ENCODE measurements at regions not wholly inside any gene's neighbourhood (a gene's known extent, or its start where the extent isn't known, plus 50 kb on each side); places are given as distances from the start of the nearest gene placed in this dataset.
"Not testable (repeated sequence)": the region's sequence is repeated elsewhere in the genome, so short reads cannot be mapped to it uniquely, and the experiment has no call there.

GRCh38 chr11:103736315-103737036, 300.0 kb upstream of the DDI1 start:
- DNase-seq: no peak

DNA sequence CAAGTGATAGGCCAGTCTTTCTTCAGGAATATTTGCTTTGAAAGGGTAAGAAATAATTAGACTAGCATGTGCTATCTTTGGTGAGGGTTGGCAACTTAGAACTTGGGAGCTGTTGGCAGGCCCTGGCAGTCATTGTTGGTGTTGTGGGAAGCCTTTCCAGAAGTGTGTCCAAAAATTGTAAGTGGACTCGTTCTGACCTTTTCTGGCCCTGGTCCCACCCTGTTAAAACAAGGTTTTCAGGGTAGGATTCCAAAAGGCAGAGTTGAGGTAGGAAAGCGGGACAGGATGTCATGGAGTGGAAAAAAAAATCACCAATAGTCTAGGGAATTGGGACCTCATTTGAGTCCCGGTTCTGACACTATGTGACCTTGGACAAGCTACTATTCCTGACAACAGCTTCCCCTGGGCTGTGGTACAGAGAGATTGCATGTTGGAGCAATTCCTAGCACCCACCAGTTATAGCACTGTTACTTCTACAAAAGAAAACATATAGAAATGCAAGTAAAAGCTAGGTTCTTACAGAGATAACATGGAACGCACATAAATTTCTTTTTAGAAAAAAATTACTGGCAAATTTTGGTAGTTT, 299.3 kb upstream of the DDI1 start:
- no peak for DNase-seq

- no peak for DNase-seq
These were observed 298.7 kb upstream of the DDI1 start for GRCh38 chr11:103737747-103738146.

DNA sequence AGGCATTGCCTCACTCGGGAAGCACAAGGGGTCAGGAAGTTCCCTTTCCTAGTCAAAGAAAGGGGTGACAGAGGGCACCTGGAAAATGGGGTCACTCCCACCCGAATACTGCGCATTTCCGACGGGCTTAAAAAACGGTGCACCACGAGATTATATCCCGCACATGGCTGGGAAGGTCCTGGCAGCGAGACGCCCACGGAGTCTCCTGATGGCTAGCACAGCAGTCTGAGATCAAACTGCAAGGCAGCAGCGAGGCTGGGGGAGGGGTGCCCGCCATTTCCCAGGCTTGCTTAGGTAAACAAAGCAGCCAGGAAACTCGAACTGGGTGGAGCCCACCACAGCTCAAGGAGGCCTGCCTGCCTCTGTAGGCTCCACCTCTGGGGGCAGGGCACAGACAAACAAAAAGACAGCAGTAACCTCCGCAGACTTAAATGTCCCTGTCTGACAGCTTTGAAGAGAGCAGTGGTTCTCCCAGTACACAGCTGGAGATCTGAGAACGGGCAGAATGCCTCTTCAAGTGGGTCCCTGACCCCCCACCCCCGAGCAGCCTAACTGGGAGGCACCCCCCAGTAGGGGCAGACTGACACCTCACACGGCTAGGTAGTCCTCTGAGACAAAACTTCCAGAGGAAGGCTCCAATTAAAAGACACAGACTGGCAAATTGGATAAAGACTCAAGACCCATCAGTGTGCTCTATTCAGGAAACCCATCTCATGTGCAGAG, 297.2 kb upstream of the DDI1 start:
- DNase-seq: not testable (repeated sequence)

DNA sequence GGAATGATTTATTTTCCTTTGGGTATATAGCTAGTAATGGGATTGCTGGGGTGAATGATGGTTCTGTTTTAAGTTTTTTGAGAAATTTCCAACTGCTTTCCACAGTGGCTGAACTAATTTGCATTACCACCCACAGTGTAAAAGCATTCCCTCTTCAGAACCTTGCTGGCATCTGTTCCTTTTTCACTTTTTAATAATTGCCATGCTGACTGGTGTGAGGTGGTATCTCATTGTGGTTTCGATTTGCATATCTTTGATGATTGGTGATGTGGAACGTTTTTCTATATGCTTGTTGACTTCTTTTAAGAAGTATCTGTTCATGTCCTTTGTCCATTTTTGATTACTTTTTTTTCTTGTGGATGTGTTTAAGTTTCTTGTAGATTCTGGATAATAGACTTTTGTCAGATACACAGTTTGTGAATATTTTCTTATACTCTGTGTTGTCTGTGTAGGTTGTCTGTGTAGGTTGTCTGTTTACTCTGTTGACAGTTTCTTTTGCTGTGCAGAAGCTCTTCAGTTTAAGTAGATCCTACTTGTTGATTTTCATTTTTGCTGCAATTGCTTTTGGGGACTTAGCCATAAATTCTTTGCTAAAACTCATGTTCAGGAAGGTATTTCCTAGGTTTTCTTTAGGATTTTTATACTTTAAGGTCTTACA, 291.8 kb upstream of the DDI1 start:
- DNase-seq: no peak

- no peak for DNase-seq
These were observed 287.3 kb upstream of the DDI1 start for GRCh38 chr11:103749158-103749557.

- DNase-seq: no peak
These were observed 267.6 kb upstream of the DDI1 start for GRCh38 chr11:103768816-103769215.

DNA sequence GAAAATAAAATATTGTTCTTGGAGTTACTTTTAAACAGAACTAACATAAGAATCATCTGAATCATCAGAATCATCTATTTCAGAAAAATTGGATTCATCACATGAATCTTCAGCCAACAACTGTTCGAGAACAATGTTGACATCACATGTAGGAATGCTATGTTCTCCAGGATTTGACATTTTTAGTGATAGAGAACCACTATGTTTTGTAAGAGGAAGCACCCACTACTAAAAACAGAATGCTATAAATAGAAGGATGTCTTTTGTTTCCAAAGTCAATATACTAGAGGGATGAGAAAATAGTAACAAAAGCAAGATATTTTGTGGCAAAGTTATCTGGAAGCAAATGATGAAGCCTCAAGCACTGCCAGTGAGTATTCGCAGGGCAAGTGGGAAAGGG, 263.4 kb upstream of the DDI1 start:
- no peak for DNase-seq

- no peak for DNase-seq
These were observed 262.9 kb upstream of the DDI1 start for GRCh38 chr11:103773537-103773936.

- no peak for DNase-seq
These were observed 257.4 kb upstream of the DDI1 start for GRCh38 chr11:103779054-103779453.

DNA sequence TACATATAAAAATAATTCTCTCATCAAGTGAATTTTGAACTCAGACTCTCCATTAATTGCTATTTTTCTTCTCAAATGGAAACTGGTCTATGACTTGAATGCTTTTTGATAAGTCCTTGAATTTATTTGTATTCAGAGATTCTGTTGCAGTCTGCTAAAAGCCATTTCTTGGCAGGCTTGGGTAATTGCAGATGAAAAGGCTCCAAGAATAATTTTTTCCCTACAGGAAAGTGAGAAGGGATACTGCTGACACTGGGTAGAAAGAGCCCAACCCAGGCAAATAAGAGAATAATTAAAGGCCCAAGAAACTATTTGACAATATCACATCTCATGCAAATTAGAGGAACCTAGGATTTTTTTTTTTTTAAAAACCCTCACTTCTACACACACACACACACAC, 246.5 kb upstream of the DDI1 start:
- DNase-seq: no peak

DNA sequence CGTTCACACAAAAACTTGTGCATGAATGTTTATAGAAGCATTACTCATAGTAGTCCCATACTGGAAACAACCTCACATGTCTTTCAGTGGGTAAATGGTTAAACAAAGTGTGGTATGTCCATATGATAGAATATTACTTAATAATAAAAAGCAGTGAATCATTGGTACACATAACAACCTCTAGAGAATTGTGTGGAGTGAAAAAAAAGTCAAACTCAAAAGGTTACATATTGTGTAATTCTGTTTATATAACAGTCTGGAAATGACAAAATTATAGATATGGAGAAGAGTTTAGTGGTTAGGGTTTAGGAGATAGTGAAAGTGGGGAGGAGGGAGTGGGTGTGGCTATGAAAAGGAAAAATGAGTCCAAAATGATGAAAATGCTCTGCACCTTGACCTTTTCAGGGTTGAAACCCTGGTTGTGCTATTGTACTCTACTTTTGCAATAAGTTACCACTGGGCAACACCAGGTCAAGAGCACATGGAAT, 243.4 kb upstream of the DDI1 start:
- no peak for DNase-seq

DNA sequence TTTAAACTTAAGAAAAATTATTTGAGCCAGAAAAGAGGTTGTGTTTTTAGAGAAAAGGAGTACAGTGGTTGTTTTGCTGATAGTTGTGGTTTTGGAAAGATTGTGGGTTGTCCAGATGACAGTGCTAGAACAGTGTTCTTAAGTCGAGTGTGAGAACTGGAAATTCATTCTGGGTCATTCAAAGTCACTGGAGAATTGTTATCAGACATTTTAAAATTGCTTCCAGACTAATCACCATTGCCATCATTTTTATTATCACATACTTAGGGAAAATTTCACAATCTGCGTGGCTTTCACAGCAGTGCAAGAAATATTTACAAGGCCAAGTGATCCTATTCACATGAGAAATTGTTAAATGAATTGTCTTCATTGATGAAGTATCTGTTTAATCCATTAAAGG, 242.2 kb upstream of the DDI1 start:
- no peak for DNase-seq

GRCh38 chr11:103798026-103798425, 238.4 kb upstream of the DDI1 start:
- no peak for DNase-seq

- DNase-seq: no peak
These were observed 238.0 kb upstream of the DDI1 start for GRCh38 chr11:103798446-103798845.

DNA sequence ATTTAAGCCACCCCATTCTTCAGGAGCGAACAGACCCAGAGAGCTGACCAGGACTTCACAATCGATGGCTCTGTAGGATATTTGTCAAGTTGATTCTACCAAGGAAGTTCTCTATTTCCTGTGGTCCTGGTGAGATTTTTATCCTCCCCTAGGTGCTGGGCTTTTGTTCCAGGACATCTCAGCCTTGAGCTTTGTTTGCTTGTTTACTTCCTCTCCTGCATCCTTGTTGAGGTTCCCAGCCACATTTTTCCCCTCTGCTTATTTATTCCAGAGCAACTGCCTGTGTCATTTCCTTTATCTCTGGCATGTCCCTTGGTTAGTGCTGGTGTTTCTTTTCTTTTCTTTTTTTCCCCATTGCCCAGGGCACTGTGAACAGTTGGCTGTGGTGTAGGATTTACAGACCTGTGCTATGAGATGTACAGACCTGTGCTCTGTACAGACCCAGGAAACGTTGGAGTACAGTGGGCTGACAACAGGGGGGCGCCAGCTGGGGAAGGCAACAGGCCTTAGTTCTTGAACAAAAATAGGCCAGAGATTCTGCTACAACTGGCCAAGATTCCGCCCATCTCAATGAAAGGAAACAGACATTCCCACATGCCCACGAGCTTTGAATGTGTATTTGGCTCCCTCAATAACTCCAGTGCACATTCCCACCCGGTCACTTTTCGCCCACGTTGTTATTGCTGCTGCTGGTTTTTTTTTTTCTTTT, 235.9 kb upstream of the DDI1 start:
- no peak for DNase-seq

DNA sequence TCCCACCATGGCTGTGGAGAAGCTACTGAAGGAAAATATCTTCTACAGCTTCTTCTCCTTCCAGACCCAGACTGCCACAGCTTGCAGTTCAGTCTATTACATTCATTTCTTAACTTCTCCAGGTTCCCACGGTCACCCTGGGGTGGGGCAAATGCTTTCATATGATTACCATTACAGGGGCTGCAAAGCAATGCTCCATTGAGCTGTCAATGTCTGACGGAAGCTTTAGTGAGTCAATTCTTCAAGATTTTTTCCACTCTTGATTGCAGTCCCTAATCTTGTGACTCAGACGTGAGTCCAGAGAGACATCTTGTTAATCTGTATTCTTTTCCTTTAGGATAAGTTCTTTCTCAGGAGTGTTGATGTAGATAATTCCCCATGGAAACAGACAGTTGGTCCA, 233.4 kb upstream of the DDI1 start:
- DNase-seq: no peak

DNA sequence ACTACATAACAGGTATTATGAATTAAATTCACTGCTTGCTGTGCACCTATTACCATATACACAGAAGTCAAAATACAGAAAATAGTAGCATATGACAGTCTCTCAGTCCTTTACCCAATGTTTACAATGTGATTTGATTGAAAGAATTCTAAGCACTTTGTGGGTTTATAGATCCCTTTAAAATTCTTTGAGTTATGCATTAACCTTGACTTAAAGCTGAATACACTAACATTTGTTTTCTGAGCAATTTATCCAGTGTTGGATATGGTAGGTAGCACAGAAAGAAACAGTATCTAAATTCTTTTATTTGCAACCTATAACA, 230.8 kb upstream of the DDI1 start:
- no peak for DNase-seq

DNA sequence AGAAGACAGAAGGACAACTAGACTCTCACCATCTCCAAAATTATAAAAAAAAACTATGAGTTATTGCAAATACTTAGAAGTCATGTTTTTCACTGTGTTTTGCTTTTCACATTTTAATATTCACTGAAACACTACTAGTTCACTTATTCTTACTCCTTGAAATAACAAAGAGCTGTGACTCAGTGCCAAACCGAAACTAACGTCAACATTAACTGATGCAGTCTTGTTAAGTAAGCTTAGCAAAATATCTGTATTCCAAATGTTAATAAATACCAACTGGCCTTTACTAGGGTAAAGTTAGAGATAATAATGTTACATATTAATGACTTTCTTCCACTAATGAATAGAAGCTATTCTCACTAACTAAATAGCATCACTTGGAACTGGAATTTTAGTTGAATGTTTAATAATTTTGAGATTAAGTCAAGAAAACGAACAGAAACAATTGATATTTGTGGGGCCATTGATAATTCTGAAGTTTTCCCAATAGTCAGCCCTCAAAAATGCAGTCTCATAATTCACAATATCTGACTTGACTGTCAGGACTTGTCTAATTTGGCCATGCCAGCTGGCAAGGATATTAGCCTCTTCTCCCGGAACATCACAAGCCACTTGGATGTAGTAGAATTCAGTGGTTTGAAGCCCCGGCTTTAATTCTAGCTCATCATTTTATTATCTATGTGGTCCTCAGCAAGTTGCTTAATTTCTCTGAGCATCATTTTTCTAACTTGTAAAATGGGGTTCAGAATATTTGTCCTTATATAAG, 230.1 kb upstream of the DDI1 start:
- no peak for DNase-seq

GRCh38 chr11:103807806-103808205, 228.6 kb upstream of the DDI1 start:
- DNase-seq: no peak

- DNase-seq: no peak
These were observed 228.2 kb upstream of the DDI1 start for GRCh38 chr11:103808252-103808651.

DNA sequence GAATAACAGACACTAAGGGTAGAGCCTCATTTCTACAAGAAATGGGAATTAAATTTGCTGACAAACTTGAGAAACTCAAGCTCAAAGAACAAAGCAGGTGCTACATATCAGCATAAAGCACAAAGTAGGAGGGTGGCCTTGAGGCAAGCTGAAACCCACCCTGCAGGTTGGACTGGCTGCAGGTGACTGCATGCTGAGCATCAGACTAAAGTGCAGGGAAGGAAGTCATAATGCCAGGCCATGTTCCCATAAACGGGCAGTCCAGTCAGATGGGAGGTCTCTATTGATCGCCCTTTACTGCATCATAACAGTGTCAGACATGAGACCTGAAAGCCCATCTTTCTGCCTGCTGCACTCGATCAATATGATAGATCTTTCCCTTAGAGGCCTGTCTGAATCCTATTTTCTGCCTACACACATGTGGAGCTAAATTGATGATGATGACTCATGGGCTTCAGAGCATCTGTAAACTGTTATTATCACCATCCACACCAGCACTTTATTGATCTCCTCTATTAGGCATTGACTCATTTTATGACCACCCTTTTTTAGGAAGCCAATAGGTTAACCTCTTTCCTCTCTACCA, 224.5 kb upstream of the DDI1 start:
- no peak for DNase-seq

Measured in bone marrow (tissue), 2 donors.